Ishikawa (cell line): ENCODE measurements at regions not wholly inside any gene's neighbourhood (a gene's known extent, or its start where the extent isn't known, plus 50 kb on each side); places are given as distances from the start of the nearest gene placed in this dataset.
A peak's percentile ranks its signal among the peaks of the same experiment; 100 is the strongest.

ENCODE experiments used
- CEBPB ChIP-seq: IDR thresholded peaks from 2 replicates; pipeline ENCODE4 v1.6.1; 2012
- CREB1 ChIP-seq: IDR thresholded peaks from 2 replicates; pipeline ENCODE4 v1.6.1; 2012; ENCODE audit warnings: low read depth
- EGR1 ChIP-seq: IDR thresholded peaks from 2 replicates; pipeline ENCODE4 v1.6.1; 2012
- EP300 ChIP-seq: IDR thresholded peaks from 2 replicates; pipeline ENCODE4 v1.6.1; 2012; ENCODE audit warnings: borderline replicate concordance
- FOXM1 ChIP-seq: IDR thresholded peaks from 2 replicates; pipeline ENCODE4 v1.6.1; 2012; ENCODE audit warnings: low read depth, borderline replicate concordance
- MAX ChIP-seq: IDR thresholded peaks from 2 replicates; pipeline ENCODE4 v1.6.1; 2012
- NFIC ChIP-seq: IDR thresholded peaks from 2 replicates; pipeline ENCODE4 v1.6.1; 2012
- RAD21 ChIP-seq: IDR thresholded peaks from 2 replicates; pipeline ENCODE4 v1.6.1; 2012; ENCODE audit warnings: low read depth
- REST ChIP-seq: IDR thresholded peaks from 2 replicates; pipeline ENCODE4 v1.6.1; 2012; ENCODE audit warnings: low read depth, mild to moderate bottlenecking
- TAF1 ChIP-seq: IDR thresholded peaks from 2 replicates; pipeline ENCODE4 v1.6.1; 2012; ENCODE audit warnings: low read depth, mild to moderate bottlenecking
- TCF12 ChIP-seq: IDR thresholded peaks from 2 replicates; pipeline ENCODE4 v1.6.1; 2012; ENCODE audit warnings: low read depth
- TEAD4 ChIP-seq: IDR thresholded peaks from 2 replicates; pipeline ENCODE4 v1.6.1; 2012
- USF1 ChIP-seq: IDR thresholded peaks from 2 replicates; pipeline ENCODE4 v1.6.1; 2012
- YY1 ChIP-seq: IDR thresholded peaks from 2 replicates; pipeline ENCODE4 v1.6.1; 2012; ENCODE audit warnings: low read depth
- ZBTB7A ChIP-seq: IDR thresholded peaks from 2 replicates; pipeline ENCODE4 v1.6.1; 2012; ENCODE audit warnings: low read depth

GRCh38 chr3:127038466-127038865 lies 55.6 kb downstream of the PLXNA1 start:
- TF ChIP-seq TAF1 = no peak
- TF ChIP-seq EP300 = no peak
- TF ChIP-seq ZBTB7A = no peak
- no peak for TF ChIP-seq NFIC
- no peak for TF ChIP-seq USF1
- no peak for TF ChIP-seq MAX
- no peak for TF ChIP-seq TCF12
- no peak for TF ChIP-seq YY1

- TF ChIP-seq YY1 (no peak), CEBPB (no peak), NFIC (no peak), REST (no peak), ZBTB7A (no peak)
Observed at GRCh38 chr3:127038923-127039581, 56.1 kb downstream of the PLXNA1 start.

GRCh38 chr3:127039719-127040118 lies 56.8 kb downstream of the PLXNA1 start:
- TF ChIP-seq TAF1 (no peak), REST (no peak), MAX (no peak), TCF12 (no peak), TEAD4 (no peak), CEBPB (no peak), USF1 (no peak), YY1 (no peak), CREB1 (no peak), NFIC (no peak), ZBTB7A (no peak), RAD21 (no peak), EP300 (no peak), FOXM1 (no peak), EGR1 (no peak)

- TF ChIP-seq USF1 (peak; percentile 57; the same call in 1 of the 2 replicates), ZBTB7A (no peak), NFIC (no peak), CEBPB (no peak)
Observed at GRCh38 chr3:127040216-127040615, 57.3 kb downstream of the PLXNA1 start.

- no peak for TF ChIP-seq TEAD4
- TF ChIP-seq TCF12 = no peak
- no peak for TF ChIP-seq NFIC
- TF ChIP-seq USF1 = no peak
- no peak for TF ChIP-seq MAX
- no peak for TF ChIP-seq RAD21
- no peak for TF ChIP-seq CREB1
- TF ChIP-seq YY1 = no peak
- no peak for TF ChIP-seq CEBPB
- no peak for TF ChIP-seq EGR1
- no peak for TF ChIP-seq ZBTB7A
Observed at GRCh38 chr3:127041264-127041820, 58.4 kb downstream of the PLXNA1 start.
